ENCODE measurements at regions not wholly inside any gene's neighbourhood (a gene's known extent, or its start where the extent isn't known, plus 50 kb on each side); places are given as distances from the start of the nearest gene placed in this dataset.

GRCh38 chr2:43101751-43102150, 124.7 kb downstream of the ZFP36L2 start:
- TF ChIP-seq CTCF (IDR thresholded peaks at IDR 0.05 in 4 of 5, conservative IDR thresholded peaks at IDR 0.05 in 1 of 5) (no peak), POLR2A (IDR thresholded peaks at IDR 0.05) (no peak)

Data from gastrocnemius medialis (tissue), 4 donors.